ENCODE measurements at regions not wholly inside any gene's neighbourhood (a gene's known extent, or its start where the extent isn't known, plus 50 kb on each side); places are given as distances from the start of the nearest gene placed in this dataset.

DNA sequence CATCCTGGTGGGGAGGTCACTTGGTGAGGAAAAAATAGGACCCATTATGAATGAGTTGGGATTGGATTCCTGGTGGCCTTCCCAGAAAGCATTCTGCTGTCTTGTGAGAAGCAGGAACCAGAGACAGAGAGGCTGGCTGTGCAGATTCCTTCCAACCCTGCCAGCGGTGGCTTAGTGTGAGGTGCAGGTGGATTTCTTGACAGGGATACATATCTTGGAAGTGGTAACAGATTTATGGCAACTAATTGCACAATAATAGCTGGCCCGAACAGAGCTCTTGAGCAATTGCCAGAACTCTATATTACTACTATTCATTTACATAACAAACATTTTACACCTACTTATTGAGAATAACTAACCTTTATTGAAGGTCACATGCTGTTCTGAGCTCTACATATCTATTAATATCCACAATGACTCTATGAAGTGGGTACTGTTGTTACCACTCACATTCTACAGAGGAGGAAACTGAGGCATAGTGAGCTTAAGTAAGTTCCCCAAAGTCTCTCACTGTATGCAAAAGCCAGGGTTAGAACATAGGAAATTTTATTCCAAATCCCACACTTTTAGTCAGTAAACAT, 173.9 kb upstream of the SERP2 start:
- peak; percentile 35 for DNase-seq (ENCODE audit: low read depth)
- TF ChIP-seq CTCF (IDR thresholded peaks at IDR 0.05; ENCODE audit: control insufficient read depth, extremely low read depth, insufficient read depth) = no peak
- H3K4me3 ChIP-seq (ENCODE audit: low read depth, low read length) = no peak overlapping the region

DNA sequence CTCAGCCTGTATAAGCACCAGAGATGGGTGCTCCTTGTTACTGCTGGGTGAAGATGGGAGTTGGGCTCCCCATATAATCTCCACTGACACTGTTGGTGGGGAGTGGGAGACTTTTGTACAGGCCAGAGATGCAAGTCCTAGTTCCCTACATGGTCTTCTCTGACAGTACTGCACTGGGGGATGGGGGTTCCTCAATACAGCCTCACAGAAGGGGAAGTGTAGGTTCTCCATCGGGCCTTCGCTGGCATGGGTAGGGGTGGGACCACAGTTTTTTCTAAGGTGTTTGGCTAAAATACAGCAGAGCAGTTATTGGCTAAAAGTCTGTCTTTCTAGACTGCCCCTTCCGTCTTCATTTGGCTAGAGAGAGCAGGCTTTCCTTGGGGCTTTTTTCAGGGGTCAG, 167.2 kb upstream of the SERP2 start:
- TF ChIP-seq CTCF (IDR thresholded peaks at IDR 0.05; ENCODE audit: control insufficient read depth, extremely low read depth, insufficient read depth) = no peak
- no peak for DNase-seq (ENCODE audit: low read depth)
- no peak overlapping the region for H3K4me3 ChIP-seq (ENCODE audit: low read depth, low read length)

DNA sequence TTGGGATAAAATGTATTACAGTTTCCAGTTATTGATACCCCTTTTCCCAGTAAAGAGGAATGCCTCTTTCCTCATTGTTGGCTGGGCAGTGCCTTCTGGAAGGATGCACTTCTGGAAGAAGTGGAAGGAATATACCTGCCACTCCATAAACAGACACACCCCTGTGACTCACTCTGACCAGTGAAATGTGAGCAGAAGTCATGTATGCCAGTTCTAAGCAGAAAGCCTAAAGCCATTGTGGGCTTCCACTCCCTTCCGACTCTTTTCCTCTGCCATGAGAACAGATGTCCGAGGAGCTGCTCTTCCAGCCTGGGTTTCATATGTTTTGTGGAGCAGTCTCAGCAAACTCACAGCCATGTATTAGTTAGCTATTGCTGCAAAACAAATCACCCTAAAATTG, 166.1 kb upstream of the SERP2 start:
- H3K4me3 ChIP-seq (ENCODE audit: low read depth, low read length) = no peak overlapping the region
- DNase-seq (ENCODE audit: low read depth) = no peak
- no peak for TF ChIP-seq CTCF (IDR thresholded peaks at IDR 0.05; ENCODE audit: control insufficient read depth, extremely low read depth, insufficient read depth)

DNA sequence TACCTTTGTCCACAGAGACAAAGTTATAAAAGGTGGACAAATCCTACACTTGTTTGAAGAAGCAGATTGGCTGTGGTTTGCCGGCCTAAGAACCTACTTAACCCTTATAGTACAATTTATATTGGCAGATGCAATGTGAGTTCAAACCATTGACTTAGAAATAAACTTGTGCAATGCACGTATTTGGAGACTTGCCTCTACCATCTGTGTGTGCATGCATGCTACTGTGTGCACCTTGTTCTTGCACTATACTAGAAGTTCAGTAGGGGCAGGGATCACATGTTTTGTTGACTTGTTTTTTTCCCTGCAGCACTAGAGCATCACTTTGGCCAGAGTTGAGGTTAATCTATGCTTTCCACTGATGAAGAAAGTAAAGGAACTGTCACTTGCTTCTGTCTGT, 163.1 kb upstream of the SERP2 start:
- DNase-seq (ENCODE audit: low read depth) = no peak
- TF ChIP-seq CTCF (IDR thresholded peaks at IDR 0.05; ENCODE audit: control insufficient read depth, extremely low read depth, insufficient read depth) = no peak
- no peak overlapping the region for H3K4me3 ChIP-seq (ENCODE audit: low read depth, low read length)

DNA sequence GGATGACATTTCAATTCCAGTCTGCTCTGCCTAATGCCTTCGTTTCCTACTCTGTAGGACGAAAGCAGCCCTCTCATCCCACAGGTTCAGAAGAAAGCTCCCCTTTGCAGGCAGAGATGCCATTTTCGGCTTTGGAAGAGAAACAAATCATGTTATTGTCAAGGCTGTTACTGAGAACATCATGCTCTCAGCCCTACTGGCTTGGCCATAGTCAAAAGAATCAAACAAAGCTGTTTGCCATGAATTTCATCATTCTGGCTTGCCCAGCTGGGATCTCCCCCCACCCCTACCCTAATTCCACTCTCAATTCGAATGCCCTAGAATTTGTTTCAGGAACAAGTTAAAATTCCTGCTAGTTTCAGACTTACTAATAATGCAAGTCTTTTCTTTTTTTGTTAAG, 162.3 kb upstream of the SERP2 start:
- no peak for DNase-seq (ENCODE audit: low read depth)

DNA sequence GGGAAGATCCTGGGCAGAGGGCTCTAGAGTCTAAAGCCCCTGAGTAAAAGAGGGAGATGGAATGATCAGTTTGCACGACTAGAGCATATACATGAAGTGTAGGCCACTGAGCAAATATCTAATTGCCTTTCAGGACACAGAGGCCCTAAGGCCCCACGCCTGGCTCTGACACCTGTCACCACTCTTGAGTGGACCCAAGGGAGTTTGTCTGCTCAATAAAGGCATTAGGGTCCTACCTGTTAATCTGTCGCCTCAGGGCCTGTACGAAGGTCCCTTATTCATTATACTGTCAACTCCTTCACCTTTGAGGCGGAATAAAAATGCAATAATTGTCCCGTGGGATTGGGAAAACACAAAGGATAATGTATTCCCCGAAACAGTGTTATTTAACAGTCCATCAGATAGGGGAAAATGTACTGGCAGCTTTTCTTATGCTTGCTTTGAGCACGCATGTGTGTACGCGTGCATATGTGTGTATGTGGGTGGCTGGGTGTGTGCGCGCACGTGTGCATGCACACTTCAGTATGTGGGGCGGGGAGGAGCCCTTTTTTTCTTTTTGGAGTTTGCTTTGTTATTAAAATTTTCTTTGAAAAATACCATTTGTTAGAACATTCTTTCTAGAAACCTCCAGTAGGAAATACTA, 161.8 kb upstream of the SERP2 start:
- H3K4me3 ChIP-seq (ENCODE audit: low read depth, low read length) = no peak overlapping the region
- DNase-seq (ENCODE audit: low read depth) = no peak
- no peak for TF ChIP-seq CTCF (IDR thresholded peaks at IDR 0.05; ENCODE audit: control insufficient read depth, extremely low read depth, insufficient read depth)

More for the DNA sequence above, 162.3 kb upstream of the SERP2 start:
- TF ChIP-seq CTCF (IDR thresholded peaks at IDR 0.05; ENCODE audit: control insufficient read depth, extremely low read depth, insufficient read depth) = no peak
- H3K4me3 ChIP-seq (ENCODE audit: low read depth, low read length) = no peak overlapping the region

All from LNCaP clone FGC (cell line).